ENCODE measurements at regions not wholly inside any gene's neighbourhood (a gene's known extent, or its start where the extent isn't known, plus 50 kb on each side); places are given as distances from the start of the nearest gene placed in this dataset.
"Not testable (repeated sequence)": the region's sequence is repeated elsewhere in the genome, so short reads cannot be mapped to it uniquely, and the experiment has no call there.

DNA sequence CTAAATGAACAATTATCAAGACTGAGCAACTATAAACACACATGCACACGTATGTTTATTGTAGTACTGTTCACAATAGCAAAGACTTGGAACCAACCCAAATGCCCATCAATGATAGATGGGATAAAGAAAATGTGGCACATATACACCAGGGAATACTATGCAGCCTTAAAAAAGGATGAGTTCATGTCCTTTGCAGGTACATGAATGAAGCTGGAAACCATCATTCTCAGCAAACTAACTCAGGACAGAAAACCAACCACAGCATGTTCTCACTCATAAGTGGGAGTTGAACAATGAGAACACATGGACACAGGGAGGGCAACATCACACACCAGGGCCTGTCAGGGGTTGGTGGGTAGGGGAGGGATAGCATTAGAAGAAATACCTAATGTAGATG lies 445.4 kb downstream of the BCAT1 start:
- not testable (repeated sequence) for DNase-seq

DNA sequence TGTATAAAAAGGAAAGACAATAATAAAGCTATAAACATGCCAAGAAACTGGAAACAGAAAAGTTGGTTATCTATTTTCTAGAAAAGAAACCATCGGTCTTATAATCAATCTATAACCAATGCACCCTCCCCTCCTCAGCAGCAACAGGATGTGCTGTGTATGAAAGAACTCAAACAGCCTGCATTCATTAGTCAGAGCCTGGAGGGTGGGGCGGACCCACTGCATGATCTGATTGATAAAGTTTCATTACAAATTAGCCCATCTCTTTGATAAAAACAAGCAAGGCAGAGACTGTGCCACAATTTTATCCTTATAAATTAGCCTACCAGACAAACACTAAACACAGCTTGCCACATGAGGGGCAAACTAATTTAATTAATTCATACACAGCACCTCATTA lies 448.1 kb downstream of the BCAT1 start:
- no peak for DNase-seq

- no peak for DNase-seq
Observed at GRCh38 chr12:24500421-24500820, 448.5 kb downstream of the BCAT1 start.

DNA sequence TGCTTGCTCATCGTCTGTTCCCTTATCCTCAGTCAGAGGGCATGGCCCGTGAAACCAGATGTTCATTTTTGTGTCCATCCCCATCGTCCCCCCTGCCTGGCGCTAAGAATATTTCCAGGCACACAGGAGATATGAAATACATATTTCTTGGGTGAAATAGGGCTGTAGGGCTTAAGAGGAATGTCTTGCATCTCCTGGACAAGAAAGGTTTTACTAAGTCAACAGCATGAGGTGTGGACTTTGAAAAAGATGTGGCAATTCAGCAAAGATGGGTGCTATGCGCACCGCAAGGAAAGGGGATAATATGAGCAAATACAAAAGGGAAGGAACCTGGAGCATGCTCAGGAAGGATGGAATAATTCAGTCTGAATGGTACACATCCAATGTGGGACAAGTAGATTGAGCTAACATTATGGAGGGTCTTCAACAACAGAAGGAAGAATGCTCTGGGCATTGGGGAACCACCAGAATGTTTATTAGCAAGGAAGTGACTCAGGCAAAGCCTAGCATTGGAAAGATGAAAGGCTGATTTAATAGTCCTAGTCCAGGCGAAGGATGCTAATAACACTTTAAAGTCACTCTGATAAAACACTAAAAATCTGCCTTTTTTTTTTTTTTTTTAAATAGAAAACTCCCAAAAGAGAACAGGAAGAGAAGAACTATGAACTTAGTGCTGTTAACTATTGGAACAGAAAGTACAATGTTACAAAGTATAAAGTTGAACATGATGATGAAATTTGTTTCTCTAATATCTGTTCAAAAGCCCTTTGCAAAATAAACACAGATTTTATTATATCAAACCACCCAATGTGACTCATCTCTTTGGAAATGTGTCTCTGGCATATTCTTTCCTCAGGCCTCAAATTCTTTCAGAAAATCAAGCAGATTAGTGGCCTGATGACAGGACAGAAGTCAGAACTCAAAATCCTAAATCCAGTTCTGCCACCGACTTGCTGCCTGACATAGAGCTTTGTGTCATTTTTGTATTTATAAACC lies 449.5 kb downstream of the BCAT1 start:
- DNase-seq: no peak

DNA sequence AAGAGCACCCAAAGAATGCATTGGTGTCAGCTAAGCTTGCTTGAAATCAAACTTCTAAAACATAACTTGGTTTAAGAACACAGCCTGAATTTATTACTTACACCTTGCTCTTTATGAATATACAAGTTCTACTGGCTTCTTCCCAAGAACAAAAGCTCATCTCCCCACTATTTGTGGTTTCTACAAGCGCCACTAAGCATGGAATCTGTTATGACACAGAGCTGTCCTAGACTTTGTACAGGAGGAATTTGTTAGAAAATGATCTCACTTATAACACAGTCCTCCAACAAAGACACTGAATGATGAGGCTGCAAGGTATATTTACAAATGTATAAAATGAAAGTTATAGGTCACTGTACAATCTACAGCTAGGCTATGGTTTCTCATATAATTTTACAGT lies 452.1 kb downstream of the BCAT1 start:
- no peak for DNase-seq

- DNase-seq: no peak
Observed at GRCh38 chr12:24494401-24494800, 454.5 kb downstream of the BCAT1 start.

DNA sequence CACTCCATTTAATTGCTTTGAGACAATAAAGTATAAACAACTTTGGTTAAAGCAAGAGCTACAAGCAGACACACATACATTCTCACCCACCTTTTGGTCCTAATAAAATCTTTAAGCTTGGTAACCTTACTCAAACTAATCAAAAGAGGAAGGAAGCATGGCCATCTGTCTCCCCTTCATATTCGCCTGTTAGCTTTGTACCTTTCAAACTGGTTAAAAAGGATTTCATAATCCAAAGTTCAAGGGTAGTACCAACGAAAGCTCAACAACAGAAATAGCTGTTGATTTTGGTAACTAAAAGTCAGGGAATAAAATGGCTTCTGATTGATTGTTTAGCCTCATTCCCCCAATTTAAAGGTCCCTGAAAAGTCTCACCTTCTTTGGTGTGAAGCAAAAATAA lies 456.9 kb downstream of the BCAT1 start:
- no peak for DNase-seq

GRCh38 chr12:24489939-24490338 lies 459.0 kb downstream of the BCAT1 start:
- no peak for DNase-seq

DNA sequence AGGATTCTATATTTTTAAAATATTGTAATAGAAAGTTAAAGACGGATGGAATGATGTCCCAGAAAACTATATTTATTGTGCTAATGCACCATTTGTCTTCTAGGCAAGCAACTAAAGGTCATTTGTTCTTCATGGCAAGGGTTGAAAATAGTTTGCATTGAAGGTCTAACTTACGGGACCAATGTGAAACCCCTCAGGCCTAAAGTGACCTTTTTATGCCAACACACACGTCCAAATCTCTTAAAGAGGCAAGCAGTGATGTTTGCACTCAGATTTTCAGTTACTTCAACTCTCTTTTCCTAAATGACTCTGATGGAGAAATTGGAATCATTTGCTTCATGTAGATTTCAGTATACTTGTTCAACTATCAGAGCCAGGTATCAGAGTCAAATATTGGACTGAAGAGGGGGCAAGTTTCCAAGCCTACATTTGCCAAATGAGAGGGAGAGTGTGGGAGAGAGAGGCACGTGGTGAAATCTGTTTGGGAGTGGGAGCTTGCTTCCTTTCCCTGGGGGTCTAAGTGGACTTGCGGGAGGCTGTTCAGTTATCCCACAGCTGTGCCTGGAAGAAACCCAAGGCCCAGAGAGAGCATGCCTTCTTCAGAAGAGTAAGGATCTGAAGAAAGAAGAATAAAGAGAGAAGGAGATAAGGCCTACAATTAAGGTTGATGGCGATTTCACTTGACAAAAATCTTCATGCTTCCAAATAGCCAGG lies 459.8 kb downstream of the BCAT1 start:
- DNase-seq: no peak

GRCh38 chr12:24488091-24488596 lies 460.8 kb downstream of the BCAT1 start:
- no peak for DNase-seq

- DNase-seq: no peak
Observed at GRCh38 chr12:24487606-24488005, 461.3 kb downstream of the BCAT1 start.

GRCh38 chr12:24483732-24484131 lies 465.2 kb downstream of the BCAT1 start:
- no peak for DNase-seq

DNA sequence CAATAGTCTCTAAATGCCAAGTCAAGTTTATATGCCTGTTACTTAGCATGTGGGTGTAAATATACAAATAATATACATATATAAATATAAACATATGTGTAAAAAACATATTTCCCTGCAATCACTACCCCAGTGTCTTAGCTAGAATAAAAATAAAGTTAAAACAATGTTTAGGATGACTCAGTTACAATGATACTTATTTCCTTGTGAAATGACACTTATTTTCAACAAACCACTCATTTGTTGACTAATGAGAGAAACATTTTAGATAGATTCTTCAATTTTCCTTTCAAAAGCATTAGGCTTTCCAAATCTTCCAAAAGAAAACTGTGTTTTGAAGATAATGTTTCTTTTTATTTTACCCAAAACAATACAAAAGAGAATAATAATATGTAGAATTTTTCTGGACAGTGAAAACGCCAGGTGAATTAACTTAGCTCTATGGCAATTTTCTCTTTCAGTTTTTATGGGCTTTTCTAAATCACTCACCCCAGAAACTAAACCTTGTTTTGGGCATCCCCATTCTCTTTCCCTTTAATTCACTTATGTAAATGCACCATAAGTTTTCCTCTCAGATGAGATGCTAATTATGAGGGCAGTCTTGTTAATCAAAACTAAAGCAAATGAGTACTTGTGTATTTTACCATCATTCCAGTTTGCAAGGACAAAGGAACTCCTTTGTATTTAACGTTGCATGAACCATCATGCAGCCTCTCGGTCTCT lies 465.9 kb downstream of the BCAT1 start:
- no peak for DNase-seq

DNA sequence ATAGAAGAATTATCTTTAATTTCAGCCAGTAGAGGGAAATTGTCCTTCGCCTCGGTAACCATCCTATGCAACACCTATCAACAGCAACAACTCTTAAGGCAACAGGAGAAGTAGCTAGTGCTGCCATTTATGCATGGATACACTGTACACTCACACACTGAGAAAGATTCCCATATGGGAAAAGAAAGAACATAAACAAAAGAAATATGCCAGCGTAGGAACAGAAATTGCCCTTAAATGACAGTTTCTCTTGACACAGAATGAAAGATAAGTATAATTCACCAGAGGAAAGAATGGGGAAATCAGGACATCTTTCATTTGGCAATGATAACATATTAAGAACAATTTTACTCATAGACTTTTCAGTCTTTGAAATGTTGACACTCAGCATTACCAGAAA lies 466.9 kb downstream of the BCAT1 start:
- DNase-seq: no peak

DNA sequence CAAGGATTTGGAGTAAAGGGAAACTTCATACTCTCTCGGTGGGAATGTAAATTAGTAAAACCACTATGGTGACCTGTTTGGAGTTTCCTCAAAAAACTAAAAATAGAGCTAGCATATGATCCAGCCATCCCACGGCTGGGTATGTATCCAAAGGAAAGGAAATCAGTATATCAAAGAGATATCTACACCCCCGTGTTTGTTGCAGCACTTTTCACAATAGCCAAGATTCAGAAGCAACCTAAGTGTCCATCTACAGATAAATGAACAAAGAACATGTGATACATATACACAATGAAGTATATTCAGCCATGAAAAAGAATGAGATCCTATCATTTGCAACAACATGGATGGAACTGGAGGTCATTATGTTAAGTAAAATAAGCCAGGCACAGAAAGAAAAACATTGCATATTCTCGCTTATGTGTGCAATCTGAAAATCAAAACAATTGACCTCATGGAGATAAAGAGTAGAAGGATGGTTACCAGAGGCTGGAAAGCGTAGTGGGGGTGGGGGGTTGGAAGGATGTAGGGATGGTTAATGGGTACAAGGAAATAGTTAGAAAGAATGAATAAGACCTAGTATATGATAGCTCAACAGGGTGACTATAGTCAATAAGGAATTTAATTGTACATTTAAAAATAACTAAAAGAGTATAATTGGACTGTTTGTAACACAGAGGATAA lies 468.0 kb downstream of the BCAT1 start:
- DNase-seq: peak; percentile 8 to 33

GRCh38 chr12:24479131-24479530 lies 469.8 kb downstream of the BCAT1 start:
- DNase-seq: no peak

- DNase-seq: no peak
Observed at GRCh38 chr12:24478254-24478653, 470.6 kb downstream of the BCAT1 start.

DNA sequence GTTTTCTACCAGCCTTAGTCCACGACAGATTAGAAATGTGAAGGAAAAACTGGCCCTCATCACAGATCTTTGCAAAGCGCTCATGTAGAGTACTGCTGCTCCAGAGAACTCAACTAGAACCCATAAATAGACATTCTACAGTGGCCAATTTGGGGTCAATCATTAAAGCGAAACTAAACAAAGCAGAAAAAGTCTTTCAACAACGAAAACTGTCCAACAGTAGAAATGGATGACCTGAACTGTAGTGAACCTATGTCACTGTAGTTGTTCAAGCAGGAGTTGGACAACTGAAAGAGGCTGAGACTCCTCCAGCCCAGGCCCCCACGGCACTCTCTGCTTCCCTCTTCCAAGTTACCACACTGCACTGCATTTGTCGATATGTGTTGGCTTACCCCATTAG lies 472.6 kb downstream of the BCAT1 start:
- DNase-seq: no peak

GRCh38 chr12:24475337-24475736 lies 473.6 kb downstream of the BCAT1 start:
- DNase-seq: no peak

GRCh38 chr12:24473097-24473496 lies 475.8 kb downstream of the BCAT1 start:
- DNase-seq: no peak

GRCh38 chr12:24470050-24470449 lies 478.9 kb downstream of the BCAT1 start:
- DNase-seq: peak; percentile 53 to 58

DNA sequence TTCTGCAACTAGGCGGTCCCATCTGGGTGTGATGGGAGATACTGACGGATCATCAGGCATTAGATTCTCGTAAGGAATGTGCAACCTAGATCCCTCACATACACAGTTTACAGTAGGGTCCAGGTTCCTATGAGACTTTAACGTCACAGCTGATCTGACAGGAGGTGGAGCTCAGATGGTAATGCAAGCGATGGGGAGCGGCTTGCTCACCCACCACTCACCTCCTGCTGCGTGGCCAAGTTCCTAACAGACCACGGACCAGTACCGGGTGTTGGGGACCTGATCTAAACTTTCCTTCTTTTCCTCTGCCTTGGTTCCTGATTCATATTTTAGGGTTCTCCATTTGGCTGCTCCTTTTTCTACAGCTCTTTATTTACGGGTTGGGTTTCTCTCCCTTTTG lies 479.8 kb downstream of the BCAT1 start:
- no peak for DNase-seq

- peak; percentile 12 to 28 for DNase-seq
Observed at GRCh38 chr12:24467226-24467625, 481.7 kb downstream of the BCAT1 start.

Measured in inflammatory macrophage treated with lipopolysaccharide for 1 hour (primary cell).